Transverse colon (tissue), 4 donors: ENCODE measurements at regions not wholly inside any gene's neighbourhood (a gene's known extent, or its start where the extent isn't known, plus 50 kb on each side); places are given as distances from the start of the nearest gene placed in this dataset.
"Not testable (repeated sequence)": the region's sequence is repeated elsewhere in the genome, so short reads cannot be mapped to it uniquely, and the experiment has no call there.

Experiments used
- DNase-seq: peaks from one replicate; pipeline ENCODE4 v3.0.0-alpha.2; 2019
- H3K27ac ChIP-seq, 4 donors: fragments of 200-600 bp; sonication (generic); 2 replicates each; pipeline ENCODE4 v1.5.1; 2016 to 2018; ENCODE audit warnings: inconsistent platforms in 4 of 4
- H3K27me3 ChIP-seq: fragments of 200-600 bp; sonication (generic); 2 replicates; pipeline ENCODE4 v1.5.1; 2017; ENCODE audit warnings: inconsistent platforms
- H3K36me3 ChIP-seq, 4 donors: fragments of 200-600 bp; sonication (generic); 2 replicates each; pipeline ENCODE4 v1.5.1; 2017 to 2019; ENCODE audit warnings: inconsistent platforms in 4 of 4
- H3K4me1 ChIP-seq, 4 donors: fragments of 200-600 bp; sonication (generic); 2 replicates each; pipeline ENCODE4 v1.5.1; 2017 to 2020; ENCODE audit warnings: inconsistent platforms in 4 of 4
- H3K4me3 ChIP-seq, 4 donors: fragments of 200-600 bp; sonication (generic); 1 replicate in 1 of 4; 2 replicates in 3 of 4; pipeline versions ENCODE4 v1.5.1 to v1.6.1; 2017 to 2019; ENCODE audit warnings: inconsistent platforms in 4 of 4
- H3K9me3 ChIP-seq, 2 donors: fragments of 200-600 bp; sonication (generic); 2 replicates each; pipeline ENCODE4 v1.5.1; 2017 to 2019; ENCODE audit warnings: inconsistent platforms in 2 of 2
- CTCF ChIP-seq, 5 experiments: fragments of 200-600 bp in 3 of 5; fragments of 450-650 bp in 2 of 5; sonication (generic) in 3 of 5; IDR thresholded peaks; 1 replicate in 2 of 5; 2 replicates in 3 of 5; pipeline ENCODE4 v1.5.1; 2016 to 2017; ENCODE audit warnings: antibody characterized with exemption in 5 of 5, inconsistent platforms in 3 of 5, mild to moderate bottlenecking in 2 of 5, moderate library complexity in 1 of 5
- EP300 ChIP-seq: sonication (generic); formaldehyde crosslinking; IDR thresholded peaks from one replicate; pipeline ENCODE4 v1.6.1; 2017; ENCODE audit warnings: antibody characterized with exemption, low read depth
- POLR2A ChIP-seq: fragments of 450-650 bp; IDR thresholded peaks from one replicate; pipeline ENCODE4 v1.6.1; 2016; ENCODE audit warnings: antibody characterized with exemption, mild to moderate bottlenecking, moderate library complexity
- POLR2AphosphoS5 ChIP-seq, 3 donors: sonication (generic); formaldehyde crosslinking; IDR thresholded peaks; one replicate each; pipeline ENCODE4 v1.6.1; 2016; ENCODE audit warnings: antibody characterized with exemption in 3 of 3
- WGBS, 2 donors: methylation state at CpG; one replicate each; pipeline ENCODE4 v1.1.5; 2018; ENCODE audit warnings: low coverage in 1 of 2; 5-methylcytosine and 5-hydroxymethylcytosine counted together
- in situ Hi-C, 4 donors: fragments of 200-750 bp; cut with MboI; loops; one replicate each; pipeline versions ENCODE4 v1.15.0 to v1.15.1; 2017; ENCODE audit warnings: low sequenced_read_pairs in 3 of 4, low pct_ligation_motif_present in 1 of 4, low pct_unique_long_range_greater_than_20kb in 1 of 4
- intact Hi-C: fragments of 100-400 bp; cut with DNase I; formaldehyde crosslinking; loops from one replicate; pipeline ENCODE4 v1.15.1; 2023; ENCODE audit warnings: low total_unique reads

DNA sequence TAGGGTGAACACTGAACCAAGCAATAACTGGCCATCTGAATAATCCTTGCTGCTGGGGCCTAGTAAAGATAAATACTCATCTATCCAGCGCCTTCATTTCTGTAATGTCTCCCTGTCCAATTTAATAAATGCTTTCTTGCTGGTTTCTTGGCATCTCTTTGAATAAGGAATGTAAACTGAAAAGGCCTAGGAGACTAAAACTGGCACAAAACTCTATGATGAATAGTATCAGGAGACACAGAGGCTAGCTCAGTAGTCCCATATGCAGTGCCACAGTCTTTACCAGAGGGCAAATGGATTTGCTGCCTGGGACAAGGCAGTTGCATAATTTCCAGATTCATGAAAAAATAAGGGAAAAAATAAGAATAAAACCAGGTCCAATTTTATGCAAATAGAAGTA lies 324.4 kb downstream of the CENPW start:
- WGBS, 2 donors = 48 to 88% methylated on average over 1 of the region's 1 CpG
- no peaks in the 10 kb centered on the region for H3K36me3 ChIP-seq
- H3K4me1 ChIP-seq = peaks cover 0 to 11% (median 0%) of the 10 kb centered on the region in 4 donors
- H3K27me3 ChIP-seq = no peaks in the 10 kb centered on the region
- intact Hi-C loops = no loop called here
- H3K27ac ChIP-seq = no peak overlapping the region
- no peaks in the 10 kb centered on the region for H3K9me3 ChIP-seq
- H3K4me3 ChIP-seq = no peak overlapping the region
- no peak for DNase-seq
- no peak for TF ChIP-seq EP300
- TF ChIP-seq POLR2AphosphoS5 (IDR thresholded peaks at IDR 0.05) = peak in 1 of 3 donors; percentile 31
- in situ Hi-C loops = loop anchor here in 2 of 4 donors (25.0 kb wide), 2 partner anchors 302 to 627 kb away; no protein-coding TSS in a partner anchor

DNA sequence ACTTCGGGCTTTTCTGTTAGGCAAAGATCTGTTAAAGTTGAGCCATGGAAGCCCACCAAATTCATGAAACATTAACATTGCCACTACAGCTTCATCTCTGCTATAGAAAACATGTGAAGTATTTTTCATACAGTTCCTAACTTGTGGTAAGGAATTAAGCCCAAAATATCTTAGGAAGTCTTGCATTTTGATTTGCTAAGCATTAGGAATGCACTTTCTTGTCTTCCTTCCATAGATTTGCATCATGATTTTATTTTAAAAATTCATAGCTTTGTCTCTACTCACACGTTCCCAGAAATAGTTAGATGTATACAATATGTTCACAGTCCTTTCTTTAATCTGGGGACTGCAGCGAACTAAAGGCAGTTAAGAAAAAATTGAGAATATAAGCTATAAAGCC lies 325.6 kb downstream of the CENPW start:
- no peak for DNase-seq
- TF ChIP-seq EP300 (no peak), CTCF (IDR thresholded peaks at IDR 0.05) (no peak), POLR2AphosphoS5 (IDR thresholded peaks at IDR 0.05) (no peak), POLR2A (no peak)
- in situ Hi-C loops = loop anchor here in 2 of 4 donors (25.0 kb wide), 2 partner anchors 303 to 628 kb away; no protein-coding TSS in a partner anchor

GRCh38 chr6:126667071-126667470 lies 327.2 kb downstream of the CENPW start:
- Histone ChIP-seq H3K9me3 (peaks cover 0 to 7% of the 10 kb centered on the region in 2 donors), H3K27me3 (no peaks in the 10 kb centered on the region), H3K36me3 (no peaks in the 10 kb centered on the region), H3K4me3 (no peak overlapping the region), H3K27ac (no peak overlapping the region), H3K4me1 (peaks cover 0 to 11% (median 0%) of the 10 kb centered on the region in 4 donors)
- intact Hi-C loops (no loop called here), in situ Hi-C loops (loop anchor here in 2 of 4 donors (25.0 kb wide), 2 partner anchors 305 to 630 kb away; no protein-coding TSS in a partner anchor)
- 90 to 100% methylated on average over 2 to 3 of the region's 3 CpGs for WGBS, 2 donors
- TF ChIP-seq POLR2A = no peak
- no peak for TF ChIP-seq POLR2AphosphoS5 (IDR thresholded peaks at IDR 0.05)
- no peak for TF ChIP-seq CTCF (IDR thresholded peaks at IDR 0.05)
- TF ChIP-seq EP300 = no peak
- DNase-seq = no peak

More for the DNA sequence above, 325.6 kb downstream of the CENPW start:
- peaks cover 0 to 7% of the 10 kb centered on the region in 2 donors for H3K9me3 ChIP-seq
- intact Hi-C loops = no loop called here
- WGBS, 2 donors = 61 to 66% methylated on average over 2 to 3 of the region's 3 CpGs
- peaks cover 0 to 11% (median 0%) of the 10 kb centered on the region in 4 donors for H3K4me1 ChIP-seq
- no peak overlapping the region for H3K4me3 ChIP-seq
- no peak overlapping the region for H3K27ac ChIP-seq
- no peaks in the 10 kb centered on the region for H3K36me3 ChIP-seq
- H3K27me3 ChIP-seq = no peaks in the 10 kb centered on the region

DNA sequence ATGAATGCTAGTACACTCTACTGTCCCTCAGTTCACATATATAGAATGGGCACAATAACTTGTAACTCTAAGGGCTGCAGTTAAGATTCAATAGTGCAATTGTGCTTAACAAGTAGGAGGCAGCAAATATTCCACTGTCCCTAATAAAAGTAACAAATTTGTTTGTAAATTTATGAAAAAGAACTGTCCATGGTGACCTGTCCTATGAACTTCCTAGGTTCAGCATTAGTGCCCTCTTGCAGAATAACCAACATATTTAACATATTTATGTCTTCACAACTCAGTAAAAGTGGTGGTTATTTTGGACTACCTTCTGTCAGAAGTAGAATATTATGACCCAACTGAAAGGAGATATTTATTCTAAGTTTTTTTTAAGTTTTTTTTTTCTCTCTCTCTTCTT lies 327.8 kb downstream of the CENPW start:
- H3K9me3 ChIP-seq = peaks cover 0 to 7% of the 10 kb centered on the region in 2 donors
- H3K4me3 ChIP-seq = no peak overlapping the region
- no peak for TF ChIP-seq CTCF (IDR thresholded peaks at IDR 0.05)
- TF ChIP-seq POLR2AphosphoS5 (IDR thresholded peaks at IDR 0.05) = no peak
- TF ChIP-seq EP300 = no peak
- no peak for TF ChIP-seq POLR2A
- in situ Hi-C loops (loop anchor here in 2 of 4 donors (25.0 kb wide), 2 partner anchors 305 to 630 kb away; no protein-coding TSS in a partner anchor), intact Hi-C loops (no loop called here)
- H3K27me3 ChIP-seq = no peaks in the 10 kb centered on the region
- no peaks in the 10 kb centered on the region for H3K36me3 ChIP-seq
- no peak overlapping the region for H3K27ac ChIP-seq
- H3K4me1 ChIP-seq = peaks cover 0 to 11% (median 0%) of the 10 kb centered on the region in 4 donors
- DNase-seq = no peak

- H3K36me3 ChIP-seq = no peaks in the 10 kb centered on the region
- H3K9me3 ChIP-seq = peaks cover 0 to 7% of the 10 kb centered on the region in 2 donors
- WGBS, 2 donors = 56 to 59% methylated on average over 1 of the region's 1 CpG
- DNase-seq = no peak
- in situ Hi-C loops (loop anchor here in 2 of 4 donors (25.0 kb wide), 2 partner anchors 310 to 635 kb away; no protein-coding TSS in a partner anchor), intact Hi-C loops (no loop called here)
- no peaks in the 10 kb centered on the region for H3K4me1 ChIP-seq
- no peak overlapping the region for H3K4me3 ChIP-seq
- TF ChIP-seq EP300 = no peak
- no peak for TF ChIP-seq CTCF (IDR thresholded peaks at IDR 0.05)
- no peak for TF ChIP-seq POLR2A
- TF ChIP-seq POLR2AphosphoS5 (IDR thresholded peaks at IDR 0.05) = no peak
- H3K27ac ChIP-seq = no peak overlapping the region
- H3K27me3 ChIP-seq = no peaks in the 10 kb centered on the region
Observed at GRCh38 chr6:126672649-126673048, 332.7 kb downstream of the CENPW start.

DNA sequence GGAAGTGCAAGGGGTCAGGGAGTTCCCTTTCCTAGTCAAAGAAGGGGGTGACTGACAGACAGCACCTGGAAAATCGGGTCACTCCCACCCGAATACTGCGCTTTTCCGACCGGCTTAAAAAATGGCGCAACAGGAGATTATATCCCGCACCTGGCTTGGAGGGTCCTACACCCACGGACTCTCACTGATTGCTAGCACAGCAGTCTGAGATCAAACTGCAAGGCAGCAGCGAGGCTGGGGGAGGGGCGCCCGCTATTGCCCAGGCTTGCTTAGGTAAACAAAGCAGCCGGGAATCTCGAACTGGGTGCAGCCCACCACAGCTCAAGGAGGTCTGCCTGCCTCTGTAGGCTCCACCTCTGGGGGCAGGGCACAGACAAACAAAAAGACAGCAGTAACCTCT lies 333.8 kb downstream of the CENPW start:
- H3K27me3 ChIP-seq, DNase-seq, H3K36me3 ChIP-seq, H3K27ac ChIP-seq, H3K4me1 ChIP-seq, intact Hi-C loops, H3K9me3 ChIP-seq, H3K4me3 ChIP-seq: not testable (repeated sequence)
- 85% methylated on average over 13 of the region's 13 CpGs; no CpG with 5 or more reads in 1 of the 2 donors for WGBS, 2 donors
- in situ Hi-C loops = loop anchor here in 2 of 4 donors (25.0 kb wide), 2 partner anchors 311 to 636 kb away; no protein-coding TSS in a partner anchor
